Activated CD8-positive, alpha-beta T cell treated with anti-CD3 and anti-CD28 coated beads, Interleukin-2, amount 10 ng/mL, durations not matched to agents 7 days and 5 days (primary cell): ENCODE measurements at regions not wholly inside any gene's neighbourhood (a gene's known extent, or its start where the extent isn't known, plus 50 kb on each side); places are given as distances from the start of the nearest gene placed in this dataset.

Experiments used
- ATAC-seq: fragments of 150-1000 bp; cut with Tn5 transposase; one replicate; pipeline ENCODE4 v1.10.0; 2021; ENCODE audit warnings: moderate library complexity
- CTCF ChIA-PET: fragments of 350-600 bp; sonication (Branson Sonifier 250); formaldehyde crosslinking; loops from one replicate; lab custom pipeline; 2021; ENCODE audit warnings: antibody characterized with exemption; lab: Charles Lee
- POLR2A ChIA-PET: fragments of 350-600 bp; sonication (Branson Sonifier 250); formaldehyde crosslinking; loops from one replicate; lab custom pipeline; 2021; ENCODE audit warnings: antibody characterized with exemption; lab: Charles Lee
- DNase-seq: peaks from one replicate; pipeline ENCODE4 v3.0.0-alpha.2; 2020
- H3K27ac Mint-ChIP-seq: one replicate; pipeline ENCODE4 v1.8.0; 2021; ENCODE audit warnings: mild to moderate bottlenecking, mixed read lengths
- H3K27me3 Mint-ChIP-seq: one replicate; pipeline ENCODE4 v1.8.0; 2021; ENCODE audit warnings: low read depth, mixed read lengths
- H3K36me3 Mint-ChIP-seq: one replicate; pipeline ENCODE4 v1.8.0; 2021; ENCODE audit warnings: low read depth, mixed read lengths
- H3K4me1 Mint-ChIP-seq: one replicate; pipeline ENCODE4 v1.8.0; 2021; ENCODE audit warnings: low read depth, mixed read lengths
- H3K4me3 Mint-ChIP-seq: one replicate; pipeline ENCODE4 v1.8.0; 2021; ENCODE audit warnings: mild to moderate bottlenecking, mixed read lengths
- H3K9me3 Mint-ChIP-seq: one replicate; pipeline ENCODE4 v1.8.0; 2022; ENCODE audit warnings: mixed read lengths; ENCODE audit not compliant: insufficient read depth

DNA sequence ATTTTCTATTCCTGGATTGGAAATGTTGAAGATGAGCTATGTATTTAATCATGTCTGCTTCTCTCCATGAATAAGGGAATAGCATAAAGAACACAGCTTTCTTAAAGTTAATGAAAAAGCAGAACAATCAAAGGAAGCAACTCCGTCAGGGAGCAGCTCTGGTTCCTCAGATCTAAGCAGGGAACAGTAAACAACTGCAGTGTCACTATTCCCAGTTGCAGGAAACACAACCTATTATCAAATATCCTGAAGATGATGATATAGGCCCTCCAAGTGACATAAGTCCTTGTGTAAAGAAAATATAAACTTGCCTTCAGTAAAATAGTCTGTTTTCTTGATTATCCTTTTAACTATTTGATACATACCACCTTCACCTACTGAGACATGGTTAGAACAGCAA lies 228.1 kb downstream of the KCNC2 start:
- Mint-ChIP-seq H3K27me3 (no peaks in the 10 kb centered on the region), H3K4me1 (no peaks in the 10 kb centered on the region), H3K4me3 (no peak overlapping the region), H3K36me3 (no peaks in the 10 kb centered on the region), H3K27ac (no peak overlapping the region), H3K9me3 (no peaks in the 10 kb centered on the region)
- POLR2A ChIA-PET, result no interaction called here
- DNase-seq (no peak), ATAC-seq (no peak)
- CTCF ChIA-PET, result no interaction called here

DNA sequence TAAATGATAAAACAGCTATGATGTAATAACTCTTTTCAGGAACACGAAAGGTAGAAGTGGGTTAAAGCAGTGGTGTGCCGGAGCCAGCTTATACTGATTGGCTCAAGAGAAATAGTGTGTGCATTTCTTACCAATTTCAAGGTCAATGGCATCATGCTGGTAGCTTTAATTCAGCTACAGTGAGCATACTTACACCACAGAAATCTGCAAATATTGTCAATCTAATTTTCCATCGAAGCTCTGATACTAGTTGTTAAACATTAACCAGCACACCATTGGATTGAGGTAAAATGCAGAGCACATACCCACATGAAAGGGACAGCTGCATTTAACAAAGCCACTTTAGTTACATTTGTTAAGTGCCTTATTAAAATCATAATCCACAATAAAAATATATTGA lies 225.7 kb downstream of the KCNC2 start:
- ATAC-seq (no peak), DNase-seq (no peak)
- no peak overlapping the region for H3K4me3 Mint-ChIP-seq
- H3K4me1 Mint-ChIP-seq, result no peaks in the 10 kb centered on the region
- POLR2A ChIA-PET, result no interaction called here
- no peak overlapping the region for H3K27ac Mint-ChIP-seq
- no peaks in the 10 kb centered on the region for H3K9me3 Mint-ChIP-seq
- H3K36me3 Mint-ChIP-seq, result no peaks in the 10 kb centered on the region
- CTCF ChIA-PET, result no interaction called here
- H3K27me3 Mint-ChIP-seq, result no peaks in the 10 kb centered on the region

DNA sequence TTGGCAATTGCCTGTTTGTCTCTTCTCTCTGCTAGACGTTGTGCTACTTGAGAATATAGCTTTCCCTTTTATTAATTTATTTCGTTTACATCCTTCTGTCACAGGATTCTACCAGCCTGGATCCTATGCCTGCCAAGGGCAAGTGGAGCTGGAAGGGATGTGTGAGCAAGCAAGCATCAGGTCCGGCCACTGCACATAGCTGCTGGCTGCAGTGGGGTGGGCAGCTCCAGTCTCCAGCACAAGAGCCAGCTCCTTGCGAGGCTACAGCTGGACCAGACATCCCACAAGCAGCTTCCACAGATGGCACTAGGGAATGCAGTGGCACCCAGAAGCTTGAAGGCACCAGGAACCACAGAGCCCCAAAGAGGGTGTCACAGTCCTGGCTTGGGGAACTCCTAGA lies 225.0 kb downstream of the KCNC2 start:
- Mint-ChIP-seq H3K4me3 (no peak overlapping the region), H3K9me3 (no peaks in the 10 kb centered on the region), H3K36me3 (no peaks in the 10 kb centered on the region), H3K27ac (no peak overlapping the region), H3K4me1 (no peaks in the 10 kb centered on the region), H3K27me3 (no peaks in the 10 kb centered on the region)
- CTCF ChIA-PET, result no interaction called here
- no peak for ATAC-seq
- no peak for DNase-seq
- POLR2A ChIA-PET, result no interaction called here

DNA sequence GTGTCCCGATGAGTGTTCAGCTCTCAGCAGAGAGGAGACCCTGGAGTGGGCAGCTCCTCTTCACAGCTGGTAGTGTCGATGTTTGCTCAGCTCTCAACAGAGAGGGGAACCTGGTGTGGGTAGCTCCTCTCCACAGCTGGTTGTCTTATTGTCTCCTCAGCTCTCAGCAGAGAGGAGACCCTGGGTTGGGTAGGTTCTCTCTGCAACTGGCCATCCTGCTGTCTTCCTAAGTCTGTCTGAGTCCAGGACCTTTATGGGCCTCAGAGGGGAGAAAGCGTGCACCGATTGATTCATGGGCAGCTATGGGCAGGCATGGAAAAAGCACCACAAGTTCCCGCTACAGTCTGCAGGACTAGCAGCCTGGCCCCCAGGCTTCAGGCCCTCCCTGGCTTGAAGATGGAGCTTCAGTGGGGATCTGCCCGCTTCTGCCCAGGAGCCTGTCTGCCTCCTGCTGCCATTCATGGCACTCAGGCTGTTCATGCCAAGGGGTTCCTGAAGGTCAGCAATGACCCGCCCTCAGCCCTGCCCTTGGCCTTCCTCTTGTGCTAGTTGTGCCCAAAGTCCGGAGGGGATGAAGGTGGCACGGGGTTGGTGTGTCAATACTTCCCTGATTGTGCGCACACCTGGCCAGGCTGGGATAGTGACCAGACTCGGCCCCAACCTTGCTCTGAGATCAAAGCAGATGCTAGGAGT lies 224.2 kb downstream of the KCNC2 start:
- ATAC-seq (no peak), DNase-seq (no peak)
- ChIA-PET CTCF (no interaction called here), POLR2A (no interaction called here)
- Mint-ChIP-seq H3K36me3 (no peaks in the 10 kb centered on the region), H3K4me3 (no peak overlapping the region), H3K4me1 (no peaks in the 10 kb centered on the region), H3K27ac (no peak overlapping the region), H3K27me3 (no peaks in the 10 kb centered on the region), H3K9me3 (no peaks in the 10 kb centered on the region)

DNA sequence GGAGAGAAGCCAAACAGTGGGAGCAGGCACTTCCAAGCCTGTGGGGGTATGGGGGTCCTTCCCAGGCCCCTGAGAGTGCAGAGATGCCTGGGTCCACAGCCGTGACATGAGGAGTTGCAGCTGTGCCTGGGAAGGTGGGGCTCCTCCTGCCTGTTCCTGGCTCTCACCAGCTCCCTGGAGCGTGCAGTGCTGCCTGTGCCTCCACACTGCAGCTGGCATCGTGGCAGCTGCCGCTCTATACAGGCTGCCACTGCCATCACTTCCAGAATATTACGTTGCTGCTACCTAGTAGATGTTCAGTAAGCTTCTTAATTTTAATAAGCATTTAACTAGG lies 223.7 kb downstream of the KCNC2 start:
- Mint-ChIP-seq H3K27ac (no peak overlapping the region), H3K27me3 (no peaks in the 10 kb centered on the region), H3K9me3 (no peaks in the 10 kb centered on the region), H3K4me1 (no peaks in the 10 kb centered on the region), H3K4me3 (no peak overlapping the region), H3K36me3 (no peaks in the 10 kb centered on the region)
- ATAC-seq (no peak), DNase-seq (no peak)
- ChIA-PET POLR2A (no interaction called here), CTCF (no interaction called here)

DNA sequence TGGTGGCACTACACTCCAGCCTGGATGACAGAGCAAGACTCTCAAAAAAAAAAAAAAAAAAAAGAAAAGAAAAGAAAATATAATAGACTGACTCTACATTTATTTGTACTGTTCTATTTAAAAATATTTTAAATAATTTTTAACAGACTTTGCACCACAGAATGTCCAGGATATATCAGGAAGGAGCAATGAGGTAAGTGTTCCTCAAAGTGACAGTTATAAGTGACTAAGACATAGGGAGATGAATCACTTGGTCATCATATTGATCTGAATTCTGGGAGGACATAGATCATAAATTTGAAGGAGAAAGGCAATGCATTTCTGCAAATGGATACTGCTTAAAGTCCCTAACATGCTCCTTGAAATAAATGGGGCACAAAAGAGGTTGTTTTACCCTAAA lies 221.5 kb downstream of the KCNC2 start:
- DNase-seq (no peak), ATAC-seq (no peak)
- H3K36me3 Mint-ChIP-seq, result no peaks in the 10 kb centered on the region
- H3K9me3 Mint-ChIP-seq, result no peaks in the 10 kb centered on the region
- H3K27me3 Mint-ChIP-seq, result no peaks in the 10 kb centered on the region
- H3K4me1 Mint-ChIP-seq, result no peaks in the 10 kb centered on the region
- ChIA-PET POLR2A (no interaction called here), CTCF (no interaction called here)
- no peak overlapping the region for H3K4me3 Mint-ChIP-seq
- no peak overlapping the region for H3K27ac Mint-ChIP-seq
